Activated CD8-positive, alpha-beta T cell treated with anti-CD3 and anti-CD28 coated beads for 36 hours (primary cell): ENCODE measurements at regions not wholly inside any gene's neighbourhood (a gene's known extent, or its start where the extent isn't known, plus 50 kb on each side); places are given as distances from the start of the nearest gene placed in this dataset.

ENCODE experiments used
- ATAC-seq: fragments of 200-7000 bp; cut with Tn5 transposase; one replicate; pipeline ENCODE4 v1.10.0; 2021; ENCODE audit warnings: mild to moderate bottlenecking, moderate library complexity
- CTCF ChIA-PET: fragments of 350-600 bp; sonication (Branson Sonifier 250); formaldehyde crosslinking; loops from one replicate; lab custom pipeline; 2021; ENCODE audit warnings: antibody characterized with exemption; lab: Charles Lee
- POLR2A ChIA-PET: fragments of 350-600 bp; sonication (Branson Sonifier 250); formaldehyde crosslinking; loops from one replicate; lab custom pipeline; 2021; ENCODE audit warnings: antibody characterized with exemption; lab: Charles Lee
- DNase-seq: peaks from one replicate; pipeline ENCODE4 v3.0.0-alpha.2; 2020
- H3K27ac Mint-ChIP-seq: one replicate; pipeline ENCODE4 v1.8.0; 2021; ENCODE audit warnings: mild to moderate bottlenecking, mixed read lengths
- H3K27me3 Mint-ChIP-seq: one replicate; pipeline ENCODE4 v1.8.0; 2021; ENCODE audit warnings: mixed read lengths
- H3K36me3 Mint-ChIP-seq: one replicate; pipeline ENCODE4 v1.8.0; 2021; ENCODE audit warnings: low read depth, mixed read lengths
- H3K4me1 Mint-ChIP-seq: one replicate; pipeline ENCODE4 v1.8.0; 2021; ENCODE audit warnings: low read depth, mixed read lengths
- H3K4me3 Mint-ChIP-seq: one replicate; pipeline ENCODE4 v1.8.0; 2021; ENCODE audit warnings: mild to moderate bottlenecking, moderate library complexity, mixed read lengths
- H3K9me3 Mint-ChIP-seq: one replicate; pipeline ENCODE4 v1.8.0; 2021; ENCODE audit warnings: mixed read lengths
- intact Hi-C: fragments of 100-400 bp; cut with micrococcal nuclease; formaldehyde crosslinking; loops from one replicate; pipeline ENCODE4 v1.10.0; 2022
- TF ChIP-seq, protein P1 (sequence below): fragments of 200-600 bp; IDR thresholded peaks from one replicate; pipeline ENCODE4 v1.8.0; 2022; ENCODE audit warnings: antibody characterized with exemption, mild to moderate bottlenecking

DNA sequence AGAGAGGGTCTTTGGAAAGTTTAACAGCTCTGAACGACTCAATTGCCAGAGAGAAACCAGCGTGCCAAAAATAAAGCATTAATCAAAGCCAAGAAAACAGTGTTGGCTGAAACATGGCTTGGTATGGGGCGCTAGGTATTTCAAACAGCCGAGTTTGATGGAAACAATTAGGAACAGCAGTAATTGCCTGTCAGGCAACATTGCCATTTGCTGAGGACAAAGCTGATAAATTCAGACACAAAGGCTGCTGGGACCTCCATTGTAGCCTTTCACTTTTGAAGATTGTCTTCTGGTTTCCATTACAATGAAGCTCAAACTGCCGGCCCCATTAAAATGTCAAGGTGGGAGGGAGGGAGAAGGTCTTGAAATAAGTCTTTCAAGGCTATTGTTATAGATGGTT is 125.4 kb upstream of the SPDL1 start:
- Mint-ChIP-seq H3K9me3 (no peaks in the 10 kb centered on the region), H3K27me3 (peaks cover 14% of the 10 kb centered on the region), H3K36me3 (no peaks in the 10 kb centered on the region), H3K4me3 (no peak overlapping the region), H3K4me1 (no peaks in the 10 kb centered on the region), H3K27ac (no peak overlapping the region)
- no peak for ATAC-seq
- intact Hi-C loops = no loop called here
- CTCF ChIA-PET = no interaction called here
- no peak for DNase-seq
- POLR2A ChIA-PET = interaction anchor here (0.5 kb wide), 1 partner anchor 103 kb away, joined by 3 read pairs; no protein-coding TSS in a partner anchor
- TF ChIP-seq, protein P1, sequence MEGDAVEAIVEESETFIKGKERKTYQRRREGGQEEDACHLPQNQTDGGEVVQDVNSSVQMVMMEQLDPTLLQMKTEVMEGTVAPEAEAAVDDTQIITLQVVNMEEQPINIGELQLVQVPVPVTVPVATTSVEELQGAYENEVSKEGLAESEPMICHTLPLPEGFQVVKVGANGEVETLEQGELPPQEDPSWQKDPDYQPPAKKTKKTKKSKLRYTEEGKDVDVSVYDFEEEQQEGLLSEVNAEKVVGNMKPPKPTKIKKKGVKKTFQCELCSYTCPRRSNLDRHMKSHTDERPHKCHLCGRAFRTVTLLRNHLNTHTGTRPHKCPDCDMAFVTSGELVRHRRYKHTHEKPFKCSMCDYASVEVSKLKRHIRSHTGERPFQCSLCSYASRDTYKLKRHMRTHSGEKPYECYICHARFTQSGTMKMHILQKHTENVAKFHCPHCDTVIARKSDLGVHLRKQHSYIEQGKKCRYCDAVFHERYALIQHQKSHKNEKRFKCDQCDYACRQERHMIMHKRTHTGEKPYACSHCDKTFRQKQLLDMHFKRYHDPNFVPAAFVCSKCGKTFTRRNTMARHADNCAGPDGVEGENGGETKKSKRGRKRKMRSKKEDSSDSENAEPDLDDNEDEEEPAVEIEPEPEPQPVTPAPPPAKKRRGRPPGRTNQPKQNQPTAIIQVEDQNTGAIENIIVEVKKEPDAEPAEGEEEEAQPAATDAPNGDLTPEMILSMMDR = no peak

DNA sequence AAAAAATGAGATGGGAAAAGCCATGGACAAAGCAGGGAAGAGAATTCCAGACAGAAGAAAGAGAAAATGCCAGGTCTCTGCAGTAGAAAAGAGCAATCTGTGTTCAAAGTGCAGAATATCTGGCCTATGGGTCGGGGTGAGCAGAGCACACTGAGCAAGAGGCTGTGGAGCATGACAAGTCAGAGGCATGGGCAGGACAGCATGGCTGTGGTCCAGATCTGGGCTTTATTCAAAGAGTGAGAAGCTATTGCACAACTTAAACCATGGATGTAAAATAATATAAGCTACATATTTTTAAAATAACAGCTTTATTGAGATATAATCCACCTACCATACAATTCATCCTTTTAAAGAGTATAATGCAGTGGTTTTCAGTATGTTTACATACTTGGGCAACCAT is 133.1 kb upstream of the SPDL1 start:
- POLR2A ChIA-PET = no interaction called here

DNA sequence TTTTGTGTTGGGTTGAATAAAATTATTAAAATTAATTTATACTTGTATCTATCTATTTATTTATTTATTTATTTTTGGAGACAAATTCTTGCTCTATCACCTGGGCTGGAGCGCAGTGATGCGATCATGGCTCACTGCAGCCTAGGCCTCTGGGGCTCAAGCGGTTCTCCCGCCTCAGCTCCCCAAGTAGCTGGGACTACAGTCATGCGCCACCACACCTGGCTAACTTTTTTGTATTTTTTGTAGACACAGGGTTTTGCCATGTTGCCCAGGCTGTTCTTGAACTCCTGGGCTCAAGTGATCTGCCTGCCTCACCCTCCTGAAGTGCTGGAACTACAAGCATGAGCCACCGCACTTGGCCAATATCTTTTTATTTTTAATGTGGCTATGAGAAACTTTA is 134.7 kb upstream of the SPDL1 start:
- intact Hi-C loops = no loop called here
- H3K9me3 Mint-ChIP-seq = no peaks in the 10 kb centered on the region
- TF ChIP-seq, protein P1 = no peak
- DNase-seq (no peak), ATAC-seq (no peak)
- H3K4me1 Mint-ChIP-seq = no peaks in the 10 kb centered on the region
- H3K4me3 Mint-ChIP-seq = no peak overlapping the region
- CTCF ChIA-PET = no interaction called here
- no peak overlapping the region for H3K27ac Mint-ChIP-seq
- POLR2A ChIA-PET = no interaction called here
- no peaks in the 10 kb centered on the region for H3K36me3 Mint-ChIP-seq
- H3K27me3 Mint-ChIP-seq = peaks cover 1% of the 10 kb centered on the region

More for the DNA sequence above, 133.1 kb upstream of the SPDL1 start:
- CTCF ChIA-PET = no interaction called here
- no peaks in the 10 kb centered on the region for H3K4me1 Mint-ChIP-seq
- H3K4me3 Mint-ChIP-seq = no peak overlapping the region
- no peaks in the 10 kb centered on the region for H3K36me3 Mint-ChIP-seq
- H3K27me3 Mint-ChIP-seq = peaks cover 1% of the 10 kb centered on the region
- intact Hi-C loops = no loop called here
- no peaks in the 10 kb centered on the region for H3K9me3 Mint-ChIP-seq
- DNase-seq (no peak), ATAC-seq (no peak)
- H3K27ac Mint-ChIP-seq = no peak overlapping the region
- TF ChIP-seq, protein P1 = no peak

DNA sequence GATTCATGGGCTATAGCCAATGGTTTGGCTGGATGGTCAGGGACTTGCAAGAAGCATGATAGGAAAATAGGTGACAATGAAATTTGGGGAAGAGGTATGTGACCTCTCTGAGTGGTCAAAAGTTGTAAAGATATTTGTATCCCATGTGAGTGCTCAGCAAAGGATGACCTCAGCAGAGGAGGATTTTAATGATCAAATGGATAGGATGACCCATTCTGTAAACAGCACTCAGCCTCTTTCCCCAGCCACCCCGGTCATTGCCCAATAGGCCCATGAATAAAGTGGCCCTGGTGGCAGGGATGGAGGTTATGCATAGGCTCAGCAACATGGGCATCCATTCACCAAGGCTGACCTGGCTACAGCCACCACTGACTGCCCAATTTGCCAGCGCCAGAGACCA is 138.4 kb upstream of the SPDL1 start:
- no peaks in the 10 kb centered on the region for H3K36me3 Mint-ChIP-seq
- DNase-seq = no peak
- intact Hi-C loops = no loop called here
- ATAC-seq = no peak
- no peak overlapping the region for H3K4me3 Mint-ChIP-seq
- no peaks in the 10 kb centered on the region for H3K4me1 Mint-ChIP-seq
- ChIA-PET CTCF (interaction anchor here (1.0 kb wide), 1 partner anchor 8 kb away, joined by 3 read pairs; no protein-coding TSS in a partner anchor), POLR2A (no interaction called here)
- no peak overlapping the region for H3K27ac Mint-ChIP-seq
- peaks cover 1% of the 10 kb centered on the region for H3K27me3 Mint-ChIP-seq
- no peaks in the 10 kb centered on the region for H3K9me3 Mint-ChIP-seq
- TF ChIP-seq, protein P1 = no peak

DNA sequence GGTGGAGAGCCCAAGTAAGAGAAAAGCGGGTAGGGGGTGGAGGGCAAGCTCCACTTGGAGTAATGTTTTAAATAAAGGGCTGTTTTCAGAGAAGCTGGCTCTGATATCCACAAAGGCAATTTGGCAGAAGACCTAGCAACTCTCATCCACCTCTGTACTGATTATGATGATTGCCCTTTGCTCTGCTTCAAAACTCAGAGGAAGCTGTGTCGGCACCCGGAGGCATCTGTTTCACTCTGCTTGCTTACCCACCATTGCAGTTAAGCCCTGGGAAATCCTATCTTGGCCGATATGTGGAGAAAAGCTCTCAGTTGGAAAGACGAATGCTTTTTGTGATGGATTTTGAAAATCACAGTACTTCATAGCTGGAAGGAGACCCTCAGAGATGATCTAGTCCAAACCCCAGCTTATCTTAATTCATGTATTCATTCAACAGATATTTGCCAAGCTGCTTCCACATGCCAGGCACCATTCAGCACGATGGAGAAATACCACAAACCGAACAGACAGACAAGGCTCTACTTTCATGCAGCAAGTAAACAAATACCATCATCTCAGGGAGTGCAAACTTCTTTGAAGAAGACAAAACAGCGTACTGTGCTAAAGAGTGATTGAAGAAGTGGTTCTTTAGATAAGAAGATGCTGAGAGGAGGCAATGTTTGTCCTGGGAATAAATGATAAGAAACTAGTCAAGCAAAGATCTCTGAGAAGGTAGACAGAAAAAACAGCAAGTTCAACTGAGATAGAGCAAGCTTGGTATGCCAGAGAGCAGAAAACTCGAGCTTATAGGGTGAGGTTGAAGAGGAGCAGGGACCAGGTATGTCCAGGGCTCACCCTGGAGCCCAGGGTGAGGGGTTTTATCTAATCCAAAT is 140.4 kb upstream of the SPDL1 start:
- intact Hi-C loops = no loop called here
- ChIA-PET POLR2A (no interaction called here), CTCF (no interaction called here)
- ATAC-seq (no peak), DNase-seq (no peak)
- Mint-ChIP-seq H3K27me3 (peaks cover 2% of the 10 kb centered on the region), H3K27ac (no peak overlapping the region), H3K4me1 (no peaks in the 10 kb centered on the region), H3K36me3 (no peaks in the 10 kb centered on the region), H3K9me3 (no peaks in the 10 kb centered on the region), H3K4me3 (no peak overlapping the region)
- TF ChIP-seq, protein P1 = no peak
